Trophoblast cell (in vitro differentiated cells and primary cell): ENCODE measurements at regions not wholly inside any gene's neighbourhood (a gene's known extent, or its start where the extent isn't known, plus 50 kb on each side); places are given as distances from the start of the nearest gene placed in this dataset.

Experiments
- DNase-seq, 2 donors: peaks; one replicate each; pipeline ENCODE4 v3.0.0-alpha.2; 2016
- H2AFZ ChIP-seq: 2 replicates; pipeline ENCODE4 v1.6.1; 2013; ENCODE audit warnings: low read length, moderate library complexity, mild to moderate bottlenecking; ENCODE audit not compliant: insufficient read depth, poor library complexity
- H2AK5ac ChIP-seq: 2 replicates; pipeline ENCODE4 v1.6.1; 2013; ENCODE audit warnings: mild to moderate bottlenecking, low read length
- H2BK120ac ChIP-seq: 2 replicates; pipeline ENCODE4 v1.6.1; 2013; ENCODE audit warnings: low read length, mild to moderate bottlenecking, moderate library complexity; ENCODE audit not compliant: insufficient read depth, poor library complexity
- H2BK12ac ChIP-seq: 2 replicates; pipeline ENCODE4 v1.6.1; 2013; ENCODE audit warnings: mild to moderate bottlenecking, low read length, moderate library complexity
- H2BK5ac ChIP-seq: 2 replicates; pipeline ENCODE4 v1.6.1; 2013; ENCODE audit warnings: low read length, low read depth, moderate library complexity, mild to moderate bottlenecking; ENCODE audit not compliant: poor library complexity
- H3K14ac ChIP-seq: 2 replicates; pipeline ENCODE4 v1.6.1; 2013; ENCODE audit warnings: mild to moderate bottlenecking, low read length
- H3K18ac ChIP-seq: 2 replicates; pipeline ENCODE4 v1.6.1; 2013; ENCODE audit warnings: mild to moderate bottlenecking, low read length
- H3K23ac ChIP-seq: 2 replicates; pipeline ENCODE4 v1.6.1; 2013; ENCODE audit warnings: low read length
- H3K27ac ChIP-seq: 2 replicates; pipeline ENCODE4 v1.5.1; 2013; ENCODE audit warnings: low read depth, mild to moderate bottlenecking, inconsistent platforms, low read length, moderate library complexity
- H3K27me3 ChIP-seq: 2 replicates; pipeline ENCODE4 v1.6.1; 2013; ENCODE audit warnings: inconsistent platforms, mild to moderate bottlenecking, low read length, moderate library complexity; ENCODE audit not compliant: insufficient read depth
- H3K36me3 ChIP-seq, 2 experiments: 1 replicate in 1 of 2; 2 replicates in 1 of 2; pipeline ENCODE4 v1.6.1; 2013; ENCODE audit warnings: low read length in 2 of 2, mild to moderate bottlenecking in 2 of 2, moderate library complexity in 1 of 2; ENCODE audit not compliant: insufficient read depth in 2 of 2, control insufficient read depth in 1 of 2
- H3K4ac ChIP-seq: 2 replicates; pipeline ENCODE4 v1.6.1; 2013; ENCODE audit warnings: low read depth, mild to moderate bottlenecking, low read length, moderate library complexity
- H3K4me1 ChIP-seq, 2 experiments: 1 replicate in 1 of 2; 2 replicates in 1 of 2; pipeline ENCODE4 v1.6.1; 2013; ENCODE audit warnings: low read length in 2 of 2, mild to moderate bottlenecking in 2 of 2, moderate library complexity in 1 of 2; ENCODE audit not compliant: insufficient read depth in 2 of 2, control insufficient read depth in 1 of 2
- H3K4me2 ChIP-seq: 2 replicates; pipeline ENCODE4 v1.6.1; 2013; ENCODE audit warnings: inconsistent platforms, mild to moderate bottlenecking, low read length, moderate library complexity
- H3K4me3 ChIP-seq: 2 replicates; pipeline ENCODE4 v1.5.1; 2013; ENCODE audit warnings: mild to moderate bottlenecking, low read depth, low read length, inconsistent platforms
- H3K79me1 ChIP-seq: one replicate; pipeline ENCODE4 v1.6.1; 2013; ENCODE audit warnings: low read length
- H3K79me2 ChIP-seq: 2 replicates; pipeline ENCODE4 v1.6.1; 2013; ENCODE audit warnings: low read length, mild to moderate bottlenecking; ENCODE audit not compliant: control insufficient read depth, insufficient read depth, poor library complexity
- H3K9ac ChIP-seq: 2 replicates; pipeline ENCODE4 v1.6.1; 2013; ENCODE audit warnings: mild to moderate bottlenecking, low read length
- H3K9me3 ChIP-seq: 2 replicates; pipeline ENCODE4 v1.6.1; 2013; ENCODE audit warnings: low read depth, mild to moderate bottlenecking, control low read depth, inconsistent platforms, low read length; ENCODE audit not compliant: insufficient read depth
- H4K12ac ChIP-seq: 2 replicates; pipeline ENCODE4 v1.6.1; 2013; ENCODE audit warnings: low read depth, mild to moderate bottlenecking, low read length, moderate library complexity
- H4K8ac ChIP-seq: 2 replicates; pipeline ENCODE4 v1.6.1; 2013; ENCODE audit warnings: low read depth, mild to moderate bottlenecking, low read length, moderate library complexity
- H4K91ac ChIP-seq: one replicate; pipeline ENCODE4 v1.6.1; 2013; ENCODE audit warnings: low read depth, mild to moderate bottlenecking, low read length, moderate library complexity
- WGBS: extraction: QIAGEN DNeasy Blood & Tissue Kit; methylation state at CpG from one replicate; pipeline ENCODE4 v1.1.7; 2013; ENCODE audit warnings: missing lambda C conversion rate; ENCODE audit not compliant: insufficient read length, insufficient coverage; ENCODE audit errors: extremely low coverage; 5-methylcytosine and 5-hydroxymethylcytosine counted together

DNA sequence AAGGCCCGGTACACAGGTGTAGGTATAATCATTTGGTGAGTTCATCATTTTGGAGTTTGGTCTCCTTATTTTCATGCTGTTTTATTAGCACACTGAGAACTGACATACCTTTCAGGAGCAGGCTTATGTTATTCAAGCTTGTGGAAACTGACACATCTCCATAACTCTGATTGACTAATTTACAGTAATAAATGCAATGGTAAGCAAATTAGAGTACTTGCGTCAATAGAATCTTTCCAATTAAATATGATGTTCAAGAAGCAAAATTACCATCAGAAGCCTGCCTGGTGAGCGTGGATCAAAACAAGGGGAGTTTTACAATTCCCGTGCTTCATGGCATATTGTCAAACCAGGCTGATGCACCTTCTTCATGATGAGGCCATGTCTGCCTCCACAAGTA lies 210.7 kb upstream of the GPRIN3 start:
- no peaks in the 10 kb centered on the region for H3K9me3 ChIP-seq
- H3K36me3 ChIP-seq = no peaks in the 10 kb centered on the region
- H2AK5ac ChIP-seq = no peak overlapping the region
- H3K4ac ChIP-seq = no peak overlapping the region
- H3K9ac ChIP-seq = no peak overlapping the region
- H3K27ac ChIP-seq = no peak overlapping the region
- no peak overlapping the region for H2AFZ ChIP-seq
- no peak overlapping the region for H3K4me3 ChIP-seq
- H2BK120ac ChIP-seq = no peak overlapping the region
- no peak overlapping the region for H4K91ac ChIP-seq
- H3K18ac ChIP-seq = no peak overlapping the region
- H3K79me1 ChIP-seq = no peaks in the 10 kb centered on the region
- DNase-seq = no peak
- H2BK12ac ChIP-seq = no peak overlapping the region
- H3K23ac ChIP-seq = no peak overlapping the region
- H3K79me2 ChIP-seq = no peaks in the 10 kb centered on the region
- H2BK5ac ChIP-seq = no peak overlapping the region
- no peak overlapping the region for H3K14ac ChIP-seq
- H3K4me2 ChIP-seq = no peak overlapping the region
- H4K8ac ChIP-seq = no peak overlapping the region
- H4K12ac ChIP-seq = no peak overlapping the region
- no peaks in the 10 kb centered on the region for H3K27me3 ChIP-seq
- no peaks in the 10 kb centered on the region for H3K4me1 ChIP-seq
- no CpG with 5 or more reads among the region's 4 CpGs for WGBS

GRCh38 chr4:89514811-89515210 lies 207.2 kb upstream of the GPRIN3 start:
- no CpG with 5 or more reads among the region's 3 CpGs for WGBS

DNA sequence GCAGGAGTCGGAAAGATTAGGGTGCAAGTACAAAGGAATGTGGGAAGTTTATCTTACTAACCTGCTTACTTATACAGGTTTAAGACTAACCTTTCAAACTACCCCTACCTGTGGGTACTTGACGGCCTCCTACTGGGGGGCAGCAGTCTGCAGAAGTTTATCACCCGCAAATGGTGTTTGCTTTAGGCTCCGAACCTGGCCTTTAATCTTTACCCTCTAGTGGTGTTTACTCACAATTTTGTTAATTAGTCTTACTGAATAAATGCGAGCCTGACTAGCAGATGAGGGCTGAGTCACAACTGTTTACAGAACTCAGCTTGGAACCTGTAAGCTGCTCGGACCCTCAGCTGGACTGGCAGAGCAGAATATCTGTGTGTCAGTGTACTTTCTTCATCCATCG lies 204.2 kb upstream of the GPRIN3 start:
- Histone ChIP-seq H3K27me3 (no peaks in the 10 kb centered on the region), H2AFZ (no peak overlapping the region), H3K4me1 (no peaks in the 10 kb centered on the region), H3K4me2 (no peak overlapping the region), H4K12ac (no peak overlapping the region), H4K8ac (no peak overlapping the region), H3K9ac (no peak overlapping the region), H3K79me2 (no peaks in the 10 kb centered on the region), H3K4ac (no peak overlapping the region), H3K27ac (no peak overlapping the region), H2BK12ac (no peak overlapping the region), H2BK120ac (no peak overlapping the region), H3K14ac (no peak overlapping the region), H4K91ac (no peak overlapping the region), H2AK5ac (no peak overlapping the region), H2BK5ac (no peak overlapping the region), H3K18ac (no peak overlapping the region), H3K36me3 (no peaks in the 10 kb centered on the region), H3K79me1 (no peaks in the 10 kb centered on the region), H3K23ac (no peak overlapping the region), H3K9me3 (no peaks in the 10 kb centered on the region), H3K4me3 (no peak overlapping the region)
- no CpG with 5 or more reads among the region's 7 CpGs for WGBS
- DNase-seq = no peak

More at GRCh38 chr4:89514811-89515210, 207.2 kb upstream of the GPRIN3 start:
- Histone ChIP-seq H3K4ac (no peak overlapping the region), H4K8ac (no peak overlapping the region), H3K4me3 (no peak overlapping the region), H3K14ac (no peak overlapping the region), H3K79me2 (no peaks in the 10 kb centered on the region), H3K18ac (no peak overlapping the region), H2BK12ac (no peak overlapping the region), H4K12ac (no peak overlapping the region), H4K91ac (no peak overlapping the region), H3K9ac (no peak overlapping the region), H3K79me1 (no peaks in the 10 kb centered on the region), H2BK120ac (no peak overlapping the region), H3K36me3 (no peaks in the 10 kb centered on the region), H3K23ac (no peak overlapping the region), H2AFZ (no peak overlapping the region), H2BK5ac (no peak overlapping the region), H3K4me1 (no peaks in the 10 kb centered on the region), H3K9me3 (no peaks in the 10 kb centered on the region), H3K27ac (no peak overlapping the region), H2AK5ac (no peak overlapping the region), H3K4me2 (no peak overlapping the region), H3K27me3 (no peaks in the 10 kb centered on the region)
- DNase-seq = no peak

- H4K91ac ChIP-seq = no peak overlapping the region
- H3K18ac ChIP-seq = no peak overlapping the region
- H3K79me1 ChIP-seq = no peaks in the 10 kb centered on the region
- no peak overlapping the region for H3K9ac ChIP-seq
- H3K4me1 ChIP-seq = no peaks in the 10 kb centered on the region
- no peaks in the 10 kb centered on the region for H3K36me3 ChIP-seq
- H2BK120ac ChIP-seq = no peak overlapping the region
- no peak overlapping the region for H3K27ac ChIP-seq
- H3K79me2 ChIP-seq = no peaks in the 10 kb centered on the region
- no peak overlapping the region for H3K4me2 ChIP-seq
- H2AFZ ChIP-seq = no peak overlapping the region
- H3K27me3 ChIP-seq = no peaks in the 10 kb centered on the region
- H3K4me3 ChIP-seq = no peak overlapping the region
- no CpG with 5 or more reads among the region's 4 CpGs for WGBS
- no peak for DNase-seq
- H4K12ac ChIP-seq = no peak overlapping the region
- H2BK5ac ChIP-seq = no peak overlapping the region
- H2AK5ac ChIP-seq = no peak overlapping the region
- no peak overlapping the region for H3K23ac ChIP-seq
- H3K14ac ChIP-seq = no peak overlapping the region
- no peak overlapping the region for H2BK12ac ChIP-seq
- H3K9me3 ChIP-seq = no peaks in the 10 kb centered on the region
- no peak overlapping the region for H3K4ac ChIP-seq
- no peak overlapping the region for H4K8ac ChIP-seq
These were observed 202.2 kb upstream of the GPRIN3 start for GRCh38 chr4:89509708-89510281.
